ENCODE measurements at regions not wholly inside any gene's neighbourhood (a gene's known extent, or its start where the extent isn't known, plus 50 kb on each side); places are given as distances from the start of the nearest gene placed in this dataset.

GRCh38 chr1:82499022-82499421, 698.3 kb downstream of the ADGRL2 start (continued):
- no peak for TF ChIP-seq IRF1 (CRISPR knock-in tag; IDR thresholded peaks at IDR 0.05)

- peaks cover 4% of the 10 kb centered on the region; the same call in 1 of the 2 replicates for H3K27me3 Mint-ChIP-seq (ENCODE audit: low read depth)
- POLR2A ChIA-PET, result no interaction called here
- ATAC-seq, result no peak
- no peak for DNase-seq (ENCODE audit: low spot score)
- H3K4me1 Mint-ChIP-seq, result peaks cover 3% of the 10 kb centered on the region; the same call in 1 of the 2 replicates
- peaks cover 43% of the 10 kb centered on the region for H3K36me3 Mint-ChIP-seq
- H3K9me3 Mint-ChIP-seq, result peaks cover 47% of the 10 kb centered on the region
- CTCF ChIA-PET, result no interaction called here
- H3K4me3 Mint-ChIP-seq, result no peak overlapping the region
- no peak overlapping the region for H3K27ac Mint-ChIP-seq
- TF ChIP-seq FOXP4 (CRISPR knock-in tag; IDR thresholded peaks at IDR 0.05) (no peak), OVOL2 (CRISPR knock-in tag; IDR thresholded peaks at IDR 0.05; ENCODE audit: borderline replicate concordance) (no peak), CBFB (CRISPR knock-in tag; IDR thresholded peaks at IDR 0.05; ENCODE audit: low read depth) (no peak), KAT7 (CRISPR knock-in tag; IDR thresholded peaks at IDR 0.05; ENCODE audit: borderline replicate concordance) (no peak), ZNF138 (CRISPR knock-in tag; conservative IDR thresholded peaks at IDR 0.05) (no peak), ZNF671 (CRISPR knock-in tag; IDR thresholded peaks at IDR 0.05) (no peak), AFF4 (CRISPR knock-in tag; IDR thresholded peaks at IDR 0.05; ENCODE audit: borderline replicate concordance) (no peak), ZNF425 (CRISPR knock-in tag; conservative IDR thresholded peaks at IDR 0.05) (no peak), ATF6 (CRISPR knock-in tag; IDR thresholded peaks at IDR 0.05) (no peak), ARID4B (CRISPR knock-in tag; IDR thresholded peaks at IDR 0.05; ENCODE audit: borderline replicate concordance) (no peak), SMAD3 (CRISPR knock-in tag; IDR thresholded peaks at IDR 0.05; ENCODE audit: borderline replicate concordance) (no peak), NFATC4 (CRISPR knock-in tag; IDR thresholded peaks at IDR 0.05) (no peak), CTCF (IDR thresholded peaks at IDR 0.05) (no peak), E2F1 (CRISPR knock-in tag; IDR thresholded peaks at IDR 0.05) (no peak)
These were observed 693.4 kb downstream of the ADGRL2 start for GRCh38 chr1:82494117-82494516.
